ENCODE measurements at regions not wholly inside any gene's neighbourhood (a gene's known extent, or its start where the extent isn't known, plus 50 kb on each side); places are given as distances from the start of the nearest gene placed in this dataset.

- TF ChIP-seq CTCF (IDR thresholded peaks at IDR 0.05) (no peak), SIN3A (IDR thresholded peaks at IDR 0.05; ENCODE audit: borderline replicate concordance, insufficient read depth, low read depth, low read length) (no peak), POLR2AphosphoS5 (IDR thresholded peaks at IDR 0.05; ENCODE audit: low read depth, low read length) (no peak), TCF7L2 (IDR thresholded peaks at IDR 0.05; ENCODE audit: low read depth, low read length) (no peak), REST (IDR thresholded peaks at IDR 0.05; ENCODE audit: insufficient read depth in 1 of 2, low read depth in 2 of 2, low read length in 1 of 2) (no peak)
Observed at GRCh38 chr15:81572190-81572589, 198.2 kb upstream of the TMC3 start.
